HCT116 (cell line): ENCODE measurements at regions not wholly inside any gene's neighbourhood (a gene's known extent, or its start where the extent isn't known, plus 50 kb on each side); places are given as distances from the start of the nearest gene placed in this dataset.

Experiments
- ATAC-seq: fragments of 200-7000 bp; cut with Tn5 transposase; 2 replicates; pipeline ENCODE4 v1.9.1; 2020; ENCODE audit warnings: mild to moderate bottlenecking, moderate library complexity
- BruUV-seq: library from RNA; stranded (reverse); fragments of 400-500 nt; replicated peaks from 2 replicates; lab custom pipeline; 2021; lab: Mats Ljungman, UMichigan
- CTCF ChIA-PET: fragments of 300-600 bp; sonication (Branson Sonifier 250); formaldehyde crosslinking; loops from one replicate; lab custom pipeline; 2021; ENCODE audit warnings: antibody characterized with exemption; lab: Charles Lee
- POLR2A ChIA-PET: fragments of 300-600, 350-600 bp; sonication (Branson Sonifier 250); formaldehyde crosslinking; loops from one replicate; lab custom pipeline; 2021; ENCODE audit warnings: antibody characterized with exemption; lab: Charles Lee
- RAD21 ChIA-PET, 2 experiments: fragments of 300-600 bp; sonication (Branson Sonifier 250); formaldehyde crosslinking; loops; one replicate each; lab custom pipeline; 2023; ENCODE audit warnings: low total read pairs in 2 of 2; ENCODE audit not compliant: uncharacterized antibody in 2 of 2, unreplicated experiment in 2 of 2, low non-redundant PET in 1 of 2; lab: Charles Lee
- DNase-seq: peaks from one replicate; pipeline ENCODE4 v3.0.0-alpha.2; 2010; ENCODE audit warnings: low read depth, low spot score
- H2AFZ ChIP-seq: fragments of 200-600 bp; shearing (Covaris generic), sonication (generic); 2 replicates; pipeline ENCODE4 v1.6.1; 2017; ENCODE audit warnings: low read depth, mixed run types, mixed read lengths, antibody characterized with exemption, low read length; ENCODE audit not compliant: poor library complexity, severe bottlenecking
- H3K27ac ChIP-seq: 2 replicates; pipeline ENCODE4 v1.5.1; 2012; ENCODE audit warnings: low read depth, low read length
- H3K27me3 ChIP-seq: fragments of 200-600 bp; sonication (generic); 2 replicates; pipeline ENCODE4 v1.6.1; 2016; ENCODE audit warnings: mixed run types, low read length, mixed read lengths; ENCODE audit not compliant: insufficient read depth
- H3K36me3 ChIP-seq, 2 experiments: fragments of 200-500 bp in 1 of 2; fragments of 200-600 bp in 1 of 2; sonication (Bioruptor generic) in 1 of 2; sonication (generic) in 1 of 2; 2 replicates each; pipeline versions ENCODE4 v1.5.1 to v1.6.1; 2014 to 2016; ENCODE audit warnings: low read length in 2 of 2, inconsistent platforms in 1 of 2, mixed read lengths in 1 of 2, mixed run types in 1 of 2; ENCODE audit not compliant: insufficient read depth in 2 of 2, control insufficient read depth in 1 of 2
- H3K4me1 ChIP-seq, 2 experiments: fragments of 200-600 bp in 1 of 2; sonication (generic) in 1 of 2; 2 replicates each; pipeline versions ENCODE4 v1.5.1 to v1.6.1; 2012 to 2017; ENCODE audit warnings: low read length in 2 of 2, inconsistent platforms in 1 of 2, mild to moderate bottlenecking in 1 of 2, mixed read lengths in 1 of 2, mixed run types in 1 of 2, moderate library complexity in 1 of 2; ENCODE audit not compliant: insufficient read depth in 2 of 2, control insufficient read depth in 1 of 2
- H3K4me2 ChIP-seq: fragments of 200-600 bp; sonication (generic); 2 replicates; pipeline ENCODE4 v1.6.1; 2017; ENCODE audit warnings: mixed run types, low read length, mixed read lengths
- H3K4me3 ChIP-seq, 2 experiments: fragments of 200-600 bp in 1 of 2; sonication (generic) in 1 of 2; replicated peaks in 1 of 2; 2 replicates each; pipeline ENCODE4 v1.5.1; 2011 to 2016; ENCODE audit warnings: low read length in 2 of 2, control low read depth in 1 of 2, low read depth in 1 of 2, mild to moderate bottlenecking in 1 of 2, mixed read lengths in 1 of 2, mixed run types in 1 of 2
- H3K79me2 ChIP-seq: fragments of 200-600 bp; sonication (generic); 2 replicates; pipeline ENCODE4 v1.6.1; 2017; ENCODE audit warnings: mild to moderate bottlenecking, mixed run types, low read length, moderate library complexity, mixed read lengths; ENCODE audit not compliant: insufficient read depth
- H3K9ac ChIP-seq: fragments of 200-600 bp; sonication (generic); 2 replicates; pipeline ENCODE4 v1.6.1; 2016; ENCODE audit warnings: low read length, mixed read lengths
- H3K9me2 ChIP-seq: fragments of 200-600 bp; sonication (generic), shearing (Covaris generic); 2 replicates; pipeline ENCODE4 v1.6.1; 2017; ENCODE audit warnings: mixed run types, mild to moderate bottlenecking, moderate library complexity; ENCODE audit not compliant: insufficient read depth
- H3K9me3 ChIP-seq, 2 experiments: fragments of 200-500 bp in 1 of 2; fragments of 200-600 bp in 1 of 2; sonication (Bioruptor generic) in 1 of 2; sonication (generic) in 1 of 2; 2 replicates each; pipeline ENCODE4 v1.6.1; 2014 to 2017; ENCODE audit warnings: low read length in 2 of 2, mixed read lengths in 2 of 2, inconsistent platforms in 1 of 2, low read depth in 1 of 2, mild to moderate bottlenecking in 1 of 2, mixed run types in 1 of 2, moderate library complexity in 1 of 2; ENCODE audit not compliant: control insufficient read depth in 1 of 2, insufficient read depth in 1 of 2
- H4K20me1 ChIP-seq: fragments of 200-600 bp; sonication (generic), shearing (Covaris generic); 2 replicates; pipeline ENCODE4 v1.6.1; 2017; ENCODE audit warnings: mixed run types, mild to moderate bottlenecking, moderate library complexity; ENCODE audit not compliant: insufficient read depth
- FOSL1 ChIP-seq: IDR thresholded peaks from 2 replicates; pipeline ENCODE4 v1.6.1; 2012; ENCODE audit warnings: low read depth
- REST ChIP-seq: IDR thresholded peaks from 2 replicates; pipeline ENCODE4 v1.6.1; 2012; ENCODE audit warnings: low read depth
- SRF ChIP-seq: IDR thresholded peaks from 2 replicates; pipeline ENCODE4 v1.6.1; 2012; ENCODE audit warnings: low read depth
- intact Hi-C: fragments of 100-400 bp; cut with micrococcal nuclease; formaldehyde crosslinking; loops from 2 replicates; pipeline ENCODE4 v1.10.0; 2022

GRCh38 chr4:153137159-153137558 lies 67.1 kb upstream of the TRIM2 start:
- Histone ChIP-seq H3K27me3 (no peaks in the 10 kb centered on the region), H3K36me3 (no peaks in the 10 kb centered on the region), H3K9ac (no peak overlapping the region), H3K4me1 (peaks cover 3 to 13% of the 10 kb centered on the region in 2 experiments; a peak in 3 of 4 replicates), H3K4me3 (no peak overlapping the region), H3K4me2 (0 out of 2 replicates have a peak overlapping the region, but pooled peaks have one; percentile 17), H3K27ac (no peak overlapping the region), H3K9me3 (no peaks in the 10 kb centered on the region), H3K79me2 (no peaks in the 10 kb centered on the region), H3K9me2 (no peaks in the 10 kb centered on the region), H4K20me1 (no peaks in the 10 kb centered on the region), H2AFZ (no peak overlapping the region)
- RAD21 ChIA-PET = no interaction called here
- POLR2A ChIA-PET = interaction anchor here (0.7 kb wide), 1 partner anchor 201 kb away, joined by 3 read pairs; no protein-coding TSS in a partner anchor
- TF ChIP-seq FOSL1 (no peak), REST (no peak), SRF (no peak)
- ATAC-seq = peak; percentile 77
- DNase-seq = no peak
- intact Hi-C loops = no loop called here
- BruUV-seq = no TSS peak
- CTCF ChIA-PET = no interaction called here
